ENCODE measurements at regions not wholly inside any gene's neighbourhood (a gene's known extent, or its start where the extent isn't known, plus 50 kb on each side); places are given as distances from the start of the nearest gene placed in this dataset.

GRCh38 chr10:107914450-107915214 is 750.1 kb upstream of the SORCS1 start:
- DNase-seq (ENCODE audit: low read depth in 1 of 2, low spot score in 1 of 2) = peak; percentile 14 to 69

GRCh38 chr10:107913317-107914294 is 749.1 kb upstream of the SORCS1 start:
- no peak for TF ChIP-seq CTCF (IDR thresholded peaks at IDR 0.05; ENCODE audit: low read depth, low read length)
- DNase-seq (ENCODE audit: low read depth in 1 of 2, low spot score in 1 of 2) = peak; percentile 1 to 19
- H3K4me1 ChIP-seq (ENCODE audit: low read depth) = peaks cover 5% of the 10 kb centered on the region
- peaks cover 3% of the 10 kb centered on the region for H3K27me3 ChIP-seq
- no peaks in the 10 kb centered on the region for H3K36me3 ChIP-seq
- no peak overlapping the region for H3K27ac ChIP-seq
- no peaks in the 10 kb centered on the region for H3K9me3 ChIP-seq (ENCODE audit: low read depth)
- H3K4me3 ChIP-seq = peak overlapping the region; percentile 57

More at GRCh38 chr10:107914450-107915214, 750.1 kb upstream of the SORCS1 start:
- H3K4me3 ChIP-seq = peak overlapping the region; percentile 57
- peaks cover 5% of the 10 kb centered on the region for H3K4me1 ChIP-seq (ENCODE audit: low read depth)
- H3K27ac ChIP-seq = no peak overlapping the region
- H3K36me3 ChIP-seq = no peaks in the 10 kb centered on the region
- no peak for TF ChIP-seq CTCF (IDR thresholded peaks at IDR 0.05; ENCODE audit: low read depth, low read length)
- no peaks in the 10 kb centered on the region for H3K9me3 ChIP-seq (ENCODE audit: low read depth)
- H3K27me3 ChIP-seq = peaks cover 3% of the 10 kb centered on the region

GRCh38 chr10:107901076-107901475 is 736.6 kb upstream of the SORCS1 start:
- no peak for TF ChIP-seq CTCF (IDR thresholded peaks at IDR 0.05; ENCODE audit: low read depth, low read length)
- H3K27me3 ChIP-seq = no peaks in the 10 kb centered on the region
- DNase-seq (ENCODE audit: low read depth in 1 of 2, low spot score in 1 of 2) = no peak
- no peaks in the 10 kb centered on the region for H3K36me3 ChIP-seq
- no peaks in the 10 kb centered on the region for H3K9me3 ChIP-seq (ENCODE audit: low read depth)
- no peaks in the 10 kb centered on the region for H3K4me1 ChIP-seq (ENCODE audit: low read depth)
- no peak overlapping the region for H3K27ac ChIP-seq
- no peak overlapping the region for H3K4me3 ChIP-seq

GRCh38 chr10:107900131-107900530 is 735.6 kb upstream of the SORCS1 start:
- no peak for DNase-seq (ENCODE audit: low read depth in 1 of 2, low spot score in 1 of 2)
- Histone ChIP-seq H3K27me3 (no peaks in the 10 kb centered on the region), H3K36me3 (no peaks in the 10 kb centered on the region), H3K27ac (no peak overlapping the region), H3K4me1 (ENCODE audit: low read depth) (no peaks in the 10 kb centered on the region), H3K9me3 (ENCODE audit: low read depth) (no peaks in the 10 kb centered on the region), H3K4me3 (no peak overlapping the region)
- no peak for TF ChIP-seq CTCF (IDR thresholded peaks at IDR 0.05; ENCODE audit: low read depth, low read length)

GRCh38 chr10:107899502-107900062 is 735.1 kb upstream of the SORCS1 start:
- no peak overlapping the region for H3K4me3 ChIP-seq
- DNase-seq (ENCODE audit: low read depth in 1 of 2, low spot score in 1 of 2) = no peak
- H3K27me3 ChIP-seq = no peaks in the 10 kb centered on the region
- H3K4me1 ChIP-seq (ENCODE audit: low read depth) = no peaks in the 10 kb centered on the region
- no peak overlapping the region for H3K27ac ChIP-seq
- no peaks in the 10 kb centered on the region for H3K36me3 ChIP-seq
- no peak for TF ChIP-seq CTCF (IDR thresholded peaks at IDR 0.05; ENCODE audit: low read depth, low read length)
- no peaks in the 10 kb centered on the region for H3K9me3 ChIP-seq (ENCODE audit: low read depth)
